HG02852 (cell line): ENCODE measurements at regions not wholly inside any gene's neighbourhood (a gene's known extent, or its start where the extent isn't known, plus 50 kb on each side); places are given as distances from the start of the nearest gene placed in this dataset.

Source experiments
- ATAC-seq: cut with Tn5 transposase; IDR thresholded peaks from one replicate; pipeline ENCODE4 v1.9.1; 2021; ENCODE audit warnings: mild to moderate bottlenecking, moderate library complexity; ENCODE audit not compliant: unreplicated experiment

- ATAC-seq = no peak
These were observed 63.7 kb upstream of the TPRG1 start for GRCh38 chr3:189108067-189108466.

- ATAC-seq = no peak
These were observed 63.0 kb upstream of the TPRG1 start for GRCh38 chr3:189108735-189109134.

GRCh38 chr3:189109145-189109544, 62.6 kb upstream of the TPRG1 start:
- no peak for ATAC-seq

- no peak for ATAC-seq
These were observed 54.7 kb upstream of the TPRG1 start for GRCh38 chr3:189117087-189117486.

- no peak for ATAC-seq
These were observed 52.9 kb upstream of the TPRG1 start for GRCh38 chr3:189118896-189119295.

DNA sequence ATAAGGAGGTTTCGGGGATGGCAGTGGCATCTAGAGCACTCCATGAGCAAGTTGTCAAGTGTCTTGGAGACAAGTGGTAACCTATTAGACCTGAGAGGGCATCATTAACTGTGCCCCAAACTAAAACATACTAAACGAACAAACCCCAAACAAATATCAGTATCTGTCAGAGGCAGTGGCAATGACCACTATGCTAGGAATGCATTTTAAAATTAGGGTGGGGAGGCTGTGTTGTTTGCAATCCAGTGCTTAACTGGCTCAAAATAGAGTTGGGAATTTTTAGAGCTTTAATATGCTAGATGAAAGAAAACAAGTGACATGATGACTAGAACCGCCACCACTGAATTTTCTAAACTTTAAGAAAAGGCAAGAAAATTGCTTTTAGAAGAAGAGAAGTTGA, 51.8 kb upstream of the TPRG1 start:
- ATAC-seq = no peak

DNA sequence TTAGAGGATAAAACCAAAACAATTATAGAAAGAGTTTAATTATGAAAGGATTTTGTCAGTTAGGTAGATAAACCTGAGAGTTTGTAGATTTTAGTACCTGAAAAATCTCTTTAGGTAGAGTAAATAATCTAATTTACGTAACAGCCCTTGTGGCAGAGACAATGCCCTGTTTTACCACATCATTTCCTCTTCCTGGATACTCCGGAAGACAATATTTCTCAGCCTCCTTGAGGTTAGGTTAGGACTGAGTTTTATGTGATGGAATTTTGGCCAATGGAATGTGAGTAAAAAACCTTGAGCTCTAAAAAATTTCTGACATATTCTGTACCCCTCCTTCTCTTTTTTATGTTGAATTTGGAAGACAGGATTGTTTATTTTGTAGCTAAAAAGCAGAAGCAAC, 50.7 kb upstream of the TPRG1 start:
- no peak for ATAC-seq
